ENCODE measurements at regions not wholly inside any gene's neighbourhood (a gene's known extent, or its start where the extent isn't known, plus 50 kb on each side); places are given as distances from the start of the nearest gene placed in this dataset.

- DNase-seq, result no peak
Measured at GRCh38 chr6:227074-227782, 65.1 kb upstream of the DUSP22 start.

GRCh38 chr6:227812-228338 lies 64.4 kb upstream of the DUSP22 start:
- no peak for DNase-seq

- no peak for DNase-seq
Measured at GRCh38 chr6:228881-229651, 63.2 kb upstream of the DUSP22 start.

GRCh38 chr6:231779-232178 lies 60.5 kb upstream of the DUSP22 start:
- DNase-seq, result no peak

GRCh38 chr6:232982-233640 lies 59.2 kb upstream of the DUSP22 start:
- no peak for DNase-seq

- DNase-seq, result no peak
Measured at GRCh38 chr6:234706-235372, 57.4 kb upstream of the DUSP22 start.

GRCh38 chr6:235763-236360 lies 56.4 kb upstream of the DUSP22 start:
- DNase-seq, result peak; percentile 77

- no peak for DNase-seq
Measured at GRCh38 chr6:236519-236918, 55.8 kb upstream of the DUSP22 start.

GRCh38 chr6:240151-240550 lies 52.1 kb upstream of the DUSP22 start:
- DNase-seq, result no peak

GRCh38 chr6:241336-241865 lies 50.9 kb upstream of the DUSP22 start:
- no peak for DNase-seq
